GM19328 (cell line): ENCODE measurements at regions not wholly inside any gene's neighbourhood (a gene's known extent, or its start where the extent isn't known, plus 50 kb on each side); places are given as distances from the start of the nearest gene placed in this dataset.
A peak's percentile ranks its signal among the peaks of the same experiment; 100 is the strongest.
"Not testable (repeated sequence)": the region's sequence is repeated elsewhere in the genome, so short reads cannot be mapped to it uniquely, and the experiment has no call there.

Source experiments
- ATAC-seq: cut with Tn5 transposase; IDR thresholded peaks from one replicate; pipeline ENCODE4 v1.9.1; 2021; ENCODE audit warnings: mild to moderate bottlenecking, moderate library complexity; ENCODE audit not compliant: unreplicated experiment

- ATAC-seq: no peak
Measured at GRCh38 chr18:67143028-67143427, 373.5 kb downstream of the DSEL start.

DNA sequence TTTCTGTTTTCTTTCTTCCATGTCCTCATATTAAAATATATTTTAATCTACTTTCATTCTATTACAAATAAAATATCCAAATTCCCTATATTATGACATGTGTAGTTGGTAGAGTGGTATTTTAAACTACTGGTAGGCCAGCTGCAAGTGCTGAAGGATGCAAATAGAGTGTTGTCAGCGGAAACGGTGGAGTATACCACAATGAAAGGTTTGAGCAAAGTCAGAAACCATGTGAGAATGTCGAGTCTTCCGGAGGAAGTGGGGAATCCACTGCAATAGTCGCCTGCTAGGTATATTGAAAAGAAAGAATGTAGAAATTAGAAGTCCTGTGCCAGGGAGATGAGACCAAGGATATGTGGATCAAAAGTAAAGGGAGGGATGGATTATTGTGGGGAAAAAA lies 373.9 kb downstream of the DSEL start:
- no peak for ATAC-seq

- ATAC-seq: no peak
Measured at GRCh38 chr18:67140495-67140894, 376.0 kb downstream of the DSEL start.

- ATAC-seq: no peak
Measured at GRCh38 chr18:67139899-67140298, 376.6 kb downstream of the DSEL start.

DNA sequence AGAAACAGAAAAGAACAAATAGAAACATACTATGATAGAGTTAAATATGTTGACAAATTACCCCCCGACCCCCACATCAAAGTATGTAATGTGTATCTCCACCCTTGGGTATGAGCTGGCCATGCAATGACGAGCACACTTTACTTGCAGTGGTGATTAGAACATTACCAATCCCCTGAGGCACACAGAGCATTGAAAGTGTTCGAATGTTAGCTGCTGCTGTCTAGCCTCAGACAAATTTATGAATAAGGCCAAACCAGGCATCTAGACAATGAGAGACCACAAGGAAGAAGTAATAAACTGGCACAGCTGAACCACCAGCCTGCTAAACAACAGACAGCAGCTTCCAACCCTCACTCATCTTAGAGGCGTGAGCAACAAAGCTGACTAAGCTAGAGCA lies 380.5 kb downstream of the DSEL start:
- no peak for ATAC-seq

GRCh38 chr18:67134911-67135310 lies 381.6 kb downstream of the DSEL start:
- ATAC-seq: no peak

DNA sequence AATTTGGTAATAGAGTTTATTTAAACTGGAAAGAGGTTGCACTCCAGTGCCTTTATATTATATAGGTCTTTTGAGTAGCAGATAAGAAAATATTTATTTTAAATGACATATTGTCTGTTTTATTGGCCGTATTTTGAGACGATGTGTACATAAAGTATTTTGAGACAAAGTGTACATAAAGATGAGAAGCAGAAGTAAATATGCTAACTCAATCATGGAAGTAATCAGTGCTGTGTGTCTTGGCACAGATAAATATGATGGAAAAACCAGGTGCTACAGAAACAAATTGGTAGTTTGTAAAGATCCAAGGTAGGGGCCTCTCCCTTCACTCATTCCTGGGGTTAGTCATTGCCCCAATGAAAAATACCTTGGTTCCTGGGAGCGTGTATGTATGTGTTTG lies 382.9 kb downstream of the DSEL start:
- ATAC-seq: no peak

GRCh38 chr18:67132919-67133318 lies 383.6 kb downstream of the DSEL start:
- ATAC-seq: no peak

DNA sequence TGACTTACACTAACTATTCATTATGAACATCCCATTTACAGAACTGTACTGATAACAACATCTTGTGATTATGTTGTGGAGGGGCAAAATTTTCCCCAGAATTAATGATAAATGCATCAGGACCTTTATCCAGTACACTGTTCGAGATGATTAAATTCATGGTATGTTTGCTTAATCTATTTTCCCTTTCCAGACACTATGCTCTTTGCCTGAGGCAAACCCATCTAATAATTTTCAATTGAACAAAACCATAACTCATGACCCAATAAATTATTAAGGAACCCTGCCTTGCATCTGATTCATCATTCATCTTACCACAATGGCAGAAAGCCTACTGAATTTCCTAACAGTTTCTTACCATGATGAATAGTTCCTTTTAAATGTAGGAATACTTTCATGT lies 385.0 kb downstream of the DSEL start:
- ATAC-seq: no peak

- not testable (repeated sequence) for ATAC-seq
Measured at GRCh38 chr18:67126751-67127150, 389.8 kb downstream of the DSEL start.

- no peak for ATAC-seq
Measured at GRCh38 chr18:67123901-67124300, 392.6 kb downstream of the DSEL start.

DNA sequence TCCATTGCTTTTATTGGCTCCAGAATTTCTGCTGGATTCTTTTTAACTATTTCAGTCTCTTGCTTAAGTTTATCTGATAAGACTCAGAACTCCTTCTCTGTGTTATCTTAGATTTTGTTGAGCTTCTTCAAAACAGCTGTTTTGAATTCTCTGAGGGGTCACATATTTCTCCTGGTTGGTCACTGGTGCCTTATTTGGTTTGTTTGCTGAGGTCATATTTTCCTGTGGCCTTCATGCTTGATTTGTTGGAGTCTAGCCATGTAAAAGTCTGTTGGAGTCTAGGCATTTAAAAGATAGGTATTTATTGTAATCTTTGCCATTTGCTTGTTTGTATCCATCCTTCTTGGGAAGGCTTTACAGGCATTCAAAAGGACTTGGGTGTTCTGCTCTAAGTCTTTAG lies 398.7 kb downstream of the DSEL start:
- ATAC-seq: no peak

DNA sequence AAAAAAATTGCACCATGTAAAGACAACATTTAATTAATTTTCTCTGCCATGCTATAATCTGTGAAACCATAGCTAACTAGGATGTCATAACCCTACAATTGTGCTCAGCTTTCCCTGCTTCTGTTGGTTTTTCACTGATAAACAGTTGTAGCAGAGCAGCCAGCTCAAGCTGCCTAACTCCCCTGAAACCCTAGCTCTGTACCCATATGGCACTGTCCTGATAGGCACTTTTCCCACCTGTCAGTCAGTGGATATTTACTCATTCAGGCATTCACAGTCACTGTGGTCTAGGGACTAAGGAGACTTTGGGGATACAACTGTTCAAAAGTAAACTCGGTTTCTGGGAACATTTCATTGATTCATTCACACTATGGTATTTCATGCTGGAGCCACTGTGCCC lies 407.0 kb downstream of the DSEL start:
- ATAC-seq: no peak

- no peak for ATAC-seq
Measured at GRCh38 chr18:67108894-67109293, 407.6 kb downstream of the DSEL start.

DNA sequence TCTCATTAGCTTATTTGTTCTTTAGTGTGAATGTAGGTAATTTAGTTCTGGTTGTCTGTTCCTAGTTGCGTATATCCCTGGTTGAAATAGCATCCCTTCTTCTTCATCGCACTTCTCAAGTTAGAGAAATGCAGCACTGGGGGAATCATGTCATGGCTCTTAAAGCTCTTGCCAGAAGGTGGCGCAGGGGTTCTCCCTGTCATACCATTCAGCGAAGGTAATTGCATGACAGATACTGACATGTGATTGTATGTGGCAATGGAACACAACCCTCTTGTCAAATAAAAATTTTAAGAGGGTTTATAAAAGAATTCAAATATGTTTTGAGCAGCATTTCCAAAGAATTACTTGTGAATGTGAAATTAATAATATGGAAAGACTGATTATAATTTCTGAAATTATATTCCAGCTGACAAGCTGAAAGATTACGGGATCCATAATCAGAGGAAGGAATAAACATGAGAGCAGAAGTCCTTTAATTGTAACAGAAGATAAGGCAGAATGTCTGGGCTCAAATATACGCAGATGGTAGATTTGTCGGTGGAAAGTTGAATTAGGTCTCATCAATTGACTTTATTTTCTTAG lies 411.7 kb downstream of the DSEL start:
- peak; percentile 95 for ATAC-seq

DNA sequence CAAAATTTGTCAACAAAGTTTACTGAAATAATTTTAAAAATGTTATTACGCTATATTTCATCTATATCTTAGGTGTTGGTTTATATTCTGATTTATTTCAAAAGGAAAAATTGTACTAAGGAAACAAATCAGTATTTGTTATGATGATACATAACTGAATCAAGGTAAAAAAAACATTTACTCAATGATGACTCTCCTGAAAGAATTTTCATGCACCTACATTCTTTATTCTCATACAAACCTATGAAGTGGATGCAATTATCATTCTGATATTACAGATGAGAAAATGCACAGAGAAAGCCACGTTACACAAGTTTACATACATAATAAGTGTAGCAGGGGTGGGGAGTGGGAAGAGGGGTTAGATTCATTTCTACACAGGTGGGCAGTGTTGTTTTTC lies 422.4 kb downstream of the DSEL start:
- no peak for ATAC-seq

- no peak for ATAC-seq
Measured at GRCh38 chr18:67092141-67092540, 424.4 kb downstream of the DSEL start.

DNA sequence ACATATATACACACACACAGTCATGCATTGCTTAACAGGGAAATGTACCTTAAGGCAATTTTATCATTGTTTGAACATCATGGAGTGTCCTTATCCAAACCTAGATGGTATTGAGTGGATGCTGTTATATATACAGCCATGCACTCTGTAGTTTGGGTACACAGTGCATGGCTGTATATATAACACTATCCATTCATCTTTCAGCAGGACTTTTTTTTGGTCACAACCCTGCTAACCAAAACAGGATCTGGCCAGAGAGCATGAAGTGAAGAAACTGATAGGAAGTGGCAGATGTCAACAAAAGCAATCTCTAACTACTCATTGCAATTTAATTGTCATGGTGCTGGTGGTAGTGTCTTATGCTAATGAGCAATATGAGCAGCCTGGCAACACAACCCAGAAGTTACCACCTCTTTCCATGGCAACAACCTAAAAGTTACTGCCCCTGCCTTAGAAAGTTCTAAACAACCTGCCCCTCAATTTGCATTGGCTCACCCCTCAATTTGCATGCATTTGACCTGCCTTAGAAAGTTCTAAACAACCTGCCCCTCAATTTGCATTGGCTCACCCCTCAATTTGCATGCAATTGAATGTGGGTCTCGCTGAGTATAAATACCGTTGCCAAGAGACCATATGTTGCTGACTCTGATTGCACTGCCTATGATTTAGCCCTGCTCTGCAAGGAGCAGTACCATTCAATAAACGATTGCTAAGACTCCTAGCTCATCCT lies 434.9 kb downstream of the DSEL start:
- ATAC-seq: no peak

DNA sequence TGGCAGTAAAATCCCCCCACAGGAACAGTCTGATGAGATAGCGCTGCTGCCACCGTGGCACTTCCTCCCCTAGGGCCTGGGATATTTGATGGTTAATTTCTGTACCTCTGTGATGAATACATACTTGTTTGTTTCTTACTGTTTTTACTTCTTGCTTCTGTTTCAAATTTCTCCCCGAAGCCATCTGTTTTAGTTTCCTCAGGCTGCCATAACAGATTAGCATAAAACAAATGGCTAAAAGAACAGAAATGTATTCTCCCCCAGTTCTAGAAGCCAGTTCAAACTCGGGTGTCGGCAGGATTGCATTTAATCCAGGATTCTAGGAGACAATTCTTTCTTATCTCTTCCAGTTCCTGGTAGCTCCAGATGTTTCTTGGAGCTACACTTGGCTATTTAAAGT lies 435.9 kb downstream of the DSEL start:
- ATAC-seq: no peak

GRCh38 chr18:67074309-67074708 lies 442.2 kb downstream of the DSEL start:
- no peak for ATAC-seq

- ATAC-seq: no peak
Measured at GRCh38 chr18:67072791-67073190, 443.7 kb downstream of the DSEL start.

GRCh38 chr18:67068608-67069007 lies 447.9 kb downstream of the DSEL start:
- ATAC-seq: no peak

DNA sequence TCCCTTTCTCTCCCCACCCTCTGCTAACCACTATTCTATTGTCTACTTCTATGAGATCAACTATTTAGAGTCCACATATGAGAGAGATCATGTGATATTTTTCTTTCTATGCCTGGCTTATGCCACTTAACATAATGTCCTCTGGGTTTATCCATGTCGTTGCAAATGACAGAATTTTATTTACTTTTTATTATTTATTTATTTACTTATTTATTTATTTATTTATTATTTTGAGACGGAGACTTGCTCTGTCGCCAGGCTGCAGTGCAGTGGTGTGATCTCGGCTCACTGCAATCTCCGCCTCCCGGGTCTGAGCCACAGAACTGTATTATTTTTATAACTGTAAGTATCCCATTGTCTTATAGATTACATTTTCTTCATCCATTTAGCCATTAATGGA lies 443.4 kb upstream of the CDH19 start:
- no peak for ATAC-seq
